Body of pancreas (tissue), 4 donors: ENCODE measurements at regions not wholly inside any gene's neighbourhood (a gene's known extent, or its start where the extent isn't known, plus 50 kb on each side); places are given as distances from the start of the nearest gene placed in this dataset.

Experiments
- ATAC-seq: fragments of 150-250 bp; one replicate; pipeline ENCODE4 v1.9.1; 2016
- DNase-seq, 4 donors: peaks; one replicate each; pipeline ENCODE4 v3.0.0-alpha.2; 2019
- H3K27ac ChIP-seq, 4 donors: fragments of 200-600 bp; sonication (generic); 1 replicate in 3 of 4; 2 replicates in 1 of 4; pipeline versions ENCODE4 v1.5.1 to v1.6.1; 2016 to 2019; ENCODE audit warnings: mild to moderate bottlenecking in 1 of 4, mixed read lengths in 1 of 4, moderate library complexity in 1 of 4
- H3K27me3 ChIP-seq, 2 donors: fragments of 200-600 bp; sonication (generic); one replicate each; pipeline ENCODE4 v1.6.0; 2016; ENCODE audit warnings: mild to moderate bottlenecking in 1 of 2
- H3K36me3 ChIP-seq, 2 donors: fragments of 200-600 bp; sonication (generic); replicated peaks in 1 of 2; 2 replicates each; pipeline ENCODE4 v1.5.1; 2016; ENCODE audit warnings: low read depth in 2 of 2; ENCODE audit not compliant: insufficient read depth in 1 of 2
- H3K4me1 ChIP-seq: fragments of 200-600 bp; sonication (generic); one replicate; pipeline ENCODE4 v1.6.0; 2016
- H3K4me3 ChIP-seq, 2 donors: fragments of 200-600 bp; sonication (generic); 1 replicate in 1 of 2; 2 replicates in 1 of 2; pipeline ENCODE4 v1.5.1; 2016 to 2019
- H3K9me3 ChIP-seq, 3 donors: fragments of 200-600 bp; sonication (generic); 1 replicate in 2 of 3; 2 replicates in 1 of 3; pipeline ENCODE4 v1.5.1; 2016
- CTCF ChIP-seq, 7 experiments: fragments of 450-650 bp in 4 of 7; fragments of 200-600 bp in 3 of 7; sonication (generic) in 3 of 7; IDR thresholded peaks; one replicate each; pipeline ENCODE4 v1.5.1; 2016 to 2019; ENCODE audit warnings: antibody characterized with exemption in 7 of 7
- POLR2A ChIP-seq, 3 donors: fragments of 450-650 bp; IDR thresholded peaks; one replicate each; pipeline ENCODE4 v1.6.1; 2016; ENCODE audit warnings: antibody characterized with exemption in 3 of 3, mild to moderate bottlenecking in 2 of 3
- whole genome bisulfite sequencing, 2 donors: methylation state at CpG; one replicate each; pipeline ENCODE4 v1.1.5; 2017; 5-methylcytosine and 5-hydroxymethylcytosine counted together
- intact Hi-C: fragments of 100-400 bp; cut with DNase I; formaldehyde crosslinking; loops from one replicate; pipeline ENCODE4 v1.15.1; 2023

GRCh38 chr12:19761463-19761862 lies 322.2 kb downstream of the AEBP2 start:
- 79 to 89% methylated on average over 1 of the region's 1 CpG for WGBS, 2 donors
- no peaks in the 10 kb centered on the region for H3K4me1 ChIP-seq
- H3K27me3 ChIP-seq, result no peaks in the 10 kb centered on the region
- ATAC-seq (no peak), DNase-seq (no peak)
- H3K36me3 ChIP-seq, result no peaks in the 10 kb centered on the region
- intact Hi-C loops, result no loop called here
- TF ChIP-seq CTCF (IDR thresholded peaks at IDR 0.05) (no peak), POLR2A (IDR thresholded peaks at IDR 0.05) (no peak)
- no peaks in the 10 kb centered on the region for H3K9me3 ChIP-seq
- no peak overlapping the region for H3K27ac ChIP-seq
- no peak overlapping the region for H3K4me3 ChIP-seq

GRCh38 chr12:19763488-19763887 lies 324.2 kb downstream of the AEBP2 start:
- H3K4me1 ChIP-seq, result no peaks in the 10 kb centered on the region
- intact Hi-C loops, result no loop called here
- ATAC-seq (no peak), DNase-seq (no peak)
- H3K27ac ChIP-seq, result no peak overlapping the region
- no peak overlapping the region for H3K4me3 ChIP-seq
- no peak for TF ChIP-seq POLR2A (IDR thresholded peaks at IDR 0.05)
- no peak for TF ChIP-seq CTCF (IDR thresholded peaks at IDR 0.05)
- H3K9me3 ChIP-seq, result no peaks in the 10 kb centered on the region
- 80 to 89% methylated on average over 1 of the region's 1 CpG for WGBS, 2 donors
- no peaks in the 10 kb centered on the region for H3K36me3 ChIP-seq
- no peaks in the 10 kb centered on the region for H3K27me3 ChIP-seq

- ATAC-seq (no peak), DNase-seq (no peak)
- 85 to 86% methylated on average over 3 of the region's 3 CpGs for WGBS, 2 donors
- H3K4me1 ChIP-seq, result no peaks in the 10 kb centered on the region
- intact Hi-C loops, result no loop called here
- no peaks in the 10 kb centered on the region for H3K36me3 ChIP-seq
- no peak overlapping the region for H3K4me3 ChIP-seq
- no peak for TF ChIP-seq POLR2A (IDR thresholded peaks at IDR 0.05)
- no peak for TF ChIP-seq CTCF (IDR thresholded peaks at IDR 0.05)
- H3K27me3 ChIP-seq, result no peaks in the 10 kb centered on the region
- no peaks in the 10 kb centered on the region for H3K9me3 ChIP-seq
- no peak overlapping the region for H3K27ac ChIP-seq
These were observed 325.1 kb downstream of the AEBP2 start for GRCh38 chr12:19764408-19764807.

GRCh38 chr12:19771858-19772257 lies 332.6 kb downstream of the AEBP2 start:
- H3K9me3 ChIP-seq, result no peaks in the 10 kb centered on the region
- no peak overlapping the region for H3K4me3 ChIP-seq
- H3K27me3 ChIP-seq, result no peaks in the 10 kb centered on the region
- H3K36me3 ChIP-seq, result no peaks in the 10 kb centered on the region
- ATAC-seq (no peak), DNase-seq (no peak)
- no peaks in the 10 kb centered on the region for H3K4me1 ChIP-seq
- no peak overlapping the region for H3K27ac ChIP-seq
- no peak for TF ChIP-seq CTCF (IDR thresholded peaks at IDR 0.05)
- no peak for TF ChIP-seq POLR2A (IDR thresholded peaks at IDR 0.05)
- WGBS, 2 donors, result 60 to 62% methylated on average over 2 of the region's 2 CpGs
- intact Hi-C loops, result no loop called here

GRCh38 chr12:19772776-19773175 lies 333.5 kb downstream of the AEBP2 start:
- DNase-seq (no peak), ATAC-seq (no peak)
- H3K4me3 ChIP-seq, result no peak overlapping the region
- no peaks in the 10 kb centered on the region for H3K9me3 ChIP-seq
- no peak for TF ChIP-seq CTCF (IDR thresholded peaks at IDR 0.05)
- no peak for TF ChIP-seq POLR2A (IDR thresholded peaks at IDR 0.05)
- 80 to 82% methylated on average over 3 of the region's 3 CpGs for WGBS, 2 donors
- intact Hi-C loops, result no loop called here
- no peaks in the 10 kb centered on the region for H3K4me1 ChIP-seq
- no peaks in the 10 kb centered on the region for H3K27me3 ChIP-seq
- no peak overlapping the region for H3K27ac ChIP-seq
- H3K36me3 ChIP-seq, result no peaks in the 10 kb centered on the region
